ENCODE measurements at regions not wholly inside any gene's neighbourhood (a gene's known extent, or its start where the extent isn't known, plus 50 kb on each side); places are given as distances from the start of the nearest gene placed in this dataset.

GRCh38 chr1:67590329-67590728, 94.7 kb upstream of the GADD45A start:
- TF ChIP-seq CTCF (IDR thresholded peaks at IDR 0.05), result no peak
- peak in 1 of 2 donors; percentile 69 for TF ChIP-seq POLR2AphosphoS5 (IDR thresholded peaks at IDR 0.05; ENCODE audit: insufficient read depth in 1 of 2, low read depth in 1 of 2)
